ENCODE measurements at regions not wholly inside any gene's neighbourhood (a gene's known extent, or its start where the extent isn't known, plus 50 kb on each side); places are given as distances from the start of the nearest gene placed in this dataset.
"Not testable (repeated sequence)": the region's sequence is repeated elsewhere in the genome, so short reads cannot be mapped to it uniquely, and the experiment has no call there.

DNA sequence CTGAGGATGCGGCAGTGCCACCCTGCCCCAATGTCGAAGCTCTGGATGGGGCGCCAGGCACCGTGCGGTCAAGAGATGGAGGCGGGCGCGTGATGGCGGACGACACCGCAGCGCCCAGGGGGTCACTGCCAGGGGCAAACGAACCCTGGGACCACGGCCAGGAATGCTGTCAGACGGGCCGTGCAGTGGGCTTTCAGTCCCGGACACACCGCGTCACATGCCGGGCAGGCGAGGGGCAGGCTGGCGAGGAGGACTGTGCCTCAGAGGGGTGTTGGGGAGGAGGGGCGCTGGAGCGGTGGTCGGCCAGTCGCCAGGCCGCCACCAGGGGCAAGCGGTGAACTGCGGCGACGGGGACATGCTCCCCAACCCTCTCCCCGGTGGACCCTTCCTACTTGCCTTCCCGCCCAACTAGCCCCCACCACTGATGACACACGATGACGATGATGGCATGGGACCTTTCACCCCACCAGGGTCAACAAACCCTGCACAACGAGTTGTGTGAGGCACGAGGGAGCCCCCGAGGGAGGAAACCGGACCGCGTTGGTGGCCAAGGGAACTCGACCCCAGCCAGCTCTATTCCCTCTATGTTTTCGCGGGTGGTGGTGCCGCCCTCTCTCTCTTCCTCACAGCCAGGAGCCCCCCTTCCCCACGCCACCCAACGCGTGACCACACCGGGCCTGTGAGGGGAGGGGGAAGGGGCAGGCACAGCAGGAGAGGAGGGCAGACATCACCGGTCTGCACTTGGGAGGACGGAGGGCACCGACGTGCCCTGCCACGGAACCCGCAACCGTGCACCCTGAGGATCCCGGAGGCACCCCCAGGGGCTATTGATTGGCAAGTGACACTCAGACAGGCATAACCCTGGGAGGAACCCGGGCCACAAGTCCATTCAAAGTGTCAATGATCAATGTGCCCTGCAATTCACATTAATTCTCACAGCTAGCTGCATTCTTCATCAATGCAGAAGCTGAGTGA, 1960.9 kb upstream of the DEFB115 start:
- no peak for DNase-seq (ENCODE audit: low read depth)

DNA sequence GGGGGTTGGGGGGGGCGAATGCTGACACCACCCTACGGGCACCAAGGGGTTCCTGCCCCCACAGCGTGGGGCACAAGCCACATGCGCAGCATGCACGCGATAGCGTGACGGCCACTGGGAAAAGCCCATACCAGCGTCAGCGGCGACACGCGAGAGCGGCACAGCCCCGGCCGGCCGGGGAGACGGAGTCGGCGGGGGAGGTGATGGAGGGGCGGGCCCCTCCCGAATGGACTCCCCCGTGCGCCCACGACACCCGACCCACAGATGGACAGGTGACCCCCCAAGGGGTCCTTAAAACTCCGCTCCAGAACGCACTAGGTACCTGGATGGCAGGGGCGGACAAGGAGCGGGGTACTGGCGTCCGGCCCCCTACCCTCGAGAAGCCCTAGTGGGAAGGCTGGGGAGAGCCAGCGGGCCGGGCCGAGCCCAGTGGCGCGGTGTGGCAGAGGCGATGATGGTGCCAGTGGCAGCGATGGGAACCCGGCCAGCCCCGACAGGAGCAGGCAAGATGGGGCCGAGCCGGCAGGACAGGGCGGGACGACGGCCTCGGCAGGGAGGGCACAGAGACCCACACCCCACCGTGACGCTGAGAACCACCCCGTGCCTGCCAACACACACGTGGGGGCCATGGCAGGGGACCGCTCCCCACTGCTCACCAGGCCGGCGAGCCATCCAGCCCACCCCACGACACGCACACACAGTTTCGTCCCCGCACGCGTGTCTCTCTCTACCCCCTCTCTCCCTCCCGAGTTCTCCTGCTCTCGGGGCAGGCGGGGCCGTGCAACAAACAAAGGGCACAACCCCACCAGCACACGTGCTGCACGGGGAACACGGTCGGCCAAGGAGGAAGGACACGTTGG, 1959.8 kb upstream of the DEFB115 start:
- no peak for DNase-seq (ENCODE audit: low read depth)

DNA sequence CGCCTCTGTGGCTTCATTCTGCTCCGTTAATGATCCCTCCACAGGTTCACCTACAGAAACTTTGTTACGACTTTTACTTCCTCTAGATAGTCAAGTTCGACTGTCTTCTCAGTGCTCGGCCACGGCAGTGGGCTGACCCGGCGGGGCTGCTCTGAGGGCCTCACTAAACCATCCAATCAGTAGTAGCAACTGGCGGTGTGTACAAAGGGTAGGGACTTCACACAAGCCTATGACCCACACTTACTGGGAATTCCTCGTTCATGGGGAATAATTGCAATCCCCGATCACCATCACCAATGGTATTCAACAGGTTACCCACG, 1959.2 kb upstream of the DEFB115 start:
- DNase-seq (ENCODE audit: low read depth), result no peak

DNA sequence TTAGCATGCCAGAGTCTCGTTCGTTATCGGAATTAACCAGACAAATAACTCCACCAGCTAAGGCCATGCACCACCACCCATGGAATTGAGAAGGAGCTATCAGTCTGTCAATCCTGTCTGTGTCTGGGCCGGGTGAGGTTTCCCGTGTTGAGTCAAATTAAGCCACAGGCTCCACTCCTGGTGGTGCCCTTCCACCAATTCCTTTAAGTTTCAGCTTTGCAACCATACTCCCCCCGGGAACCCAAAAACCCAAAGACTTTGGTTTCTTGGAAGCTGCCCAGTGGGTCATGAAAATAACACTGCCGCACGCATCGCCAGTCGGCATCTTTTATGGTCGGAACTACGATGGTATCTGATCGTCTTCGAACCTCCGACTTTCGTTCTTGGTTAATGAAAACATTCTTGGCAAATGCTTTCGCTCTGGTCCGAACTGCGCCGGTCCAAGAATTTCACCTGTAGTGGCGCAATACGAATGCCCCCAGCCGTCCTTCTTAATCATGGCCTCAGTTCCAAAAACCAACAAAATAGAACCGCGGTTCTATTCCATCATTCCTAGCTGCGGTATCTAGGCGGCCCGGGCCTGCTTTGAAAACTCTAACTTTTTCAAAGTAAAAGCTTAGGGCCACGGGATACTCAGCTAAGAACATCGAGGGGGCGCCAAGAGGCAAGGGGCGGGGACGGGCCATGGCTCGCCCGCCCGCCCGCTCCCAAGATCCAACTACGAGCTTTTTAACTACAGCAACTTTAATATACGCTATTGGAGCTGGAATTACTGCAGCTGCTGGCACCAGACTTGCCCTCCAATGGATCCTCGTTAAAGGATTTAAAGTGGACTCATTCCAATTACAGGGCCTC, 1958.5 kb upstream of the DEFB115 start:
- DNase-seq (ENCODE audit: low read depth), result no peak

DNA sequence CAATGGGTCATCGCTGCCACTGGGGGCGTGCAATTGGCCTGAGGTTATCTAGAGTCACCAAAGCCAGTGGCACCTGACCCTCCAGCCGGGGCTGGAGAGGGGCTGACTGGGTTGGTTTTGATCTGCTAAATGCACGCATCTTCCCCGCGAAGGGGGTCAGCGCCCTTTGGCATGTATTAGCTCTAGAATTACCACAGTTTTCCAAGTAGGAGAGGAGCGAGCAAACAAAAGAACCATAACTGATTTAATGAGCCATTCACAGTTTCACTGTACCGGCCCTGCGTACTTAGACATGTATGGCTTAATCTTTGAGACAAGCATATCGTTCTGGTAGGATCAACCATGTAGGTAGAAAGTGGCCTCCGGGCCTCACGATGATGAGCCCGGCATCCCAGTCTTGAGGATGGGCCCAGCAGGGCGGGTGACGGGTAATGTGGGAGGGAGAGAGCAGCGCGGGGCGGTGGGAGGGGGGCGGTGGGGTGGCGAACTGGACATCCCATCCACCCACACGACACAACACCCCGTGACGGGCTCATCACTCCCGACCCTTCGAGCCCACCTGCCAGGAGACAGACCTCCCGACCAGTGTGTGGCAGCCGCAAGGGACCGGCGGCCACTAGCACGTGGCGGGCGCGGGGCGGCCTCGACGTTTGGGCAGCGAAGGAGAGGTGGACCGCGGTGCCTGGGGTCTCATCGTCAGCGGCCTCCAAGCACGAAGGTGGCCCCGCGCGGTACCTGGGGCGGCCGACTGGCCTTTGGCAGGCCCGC, 1957.5 kb upstream of the DEFB115 start:
- no peak for DNase-seq (ENCODE audit: low read depth)

DNA sequence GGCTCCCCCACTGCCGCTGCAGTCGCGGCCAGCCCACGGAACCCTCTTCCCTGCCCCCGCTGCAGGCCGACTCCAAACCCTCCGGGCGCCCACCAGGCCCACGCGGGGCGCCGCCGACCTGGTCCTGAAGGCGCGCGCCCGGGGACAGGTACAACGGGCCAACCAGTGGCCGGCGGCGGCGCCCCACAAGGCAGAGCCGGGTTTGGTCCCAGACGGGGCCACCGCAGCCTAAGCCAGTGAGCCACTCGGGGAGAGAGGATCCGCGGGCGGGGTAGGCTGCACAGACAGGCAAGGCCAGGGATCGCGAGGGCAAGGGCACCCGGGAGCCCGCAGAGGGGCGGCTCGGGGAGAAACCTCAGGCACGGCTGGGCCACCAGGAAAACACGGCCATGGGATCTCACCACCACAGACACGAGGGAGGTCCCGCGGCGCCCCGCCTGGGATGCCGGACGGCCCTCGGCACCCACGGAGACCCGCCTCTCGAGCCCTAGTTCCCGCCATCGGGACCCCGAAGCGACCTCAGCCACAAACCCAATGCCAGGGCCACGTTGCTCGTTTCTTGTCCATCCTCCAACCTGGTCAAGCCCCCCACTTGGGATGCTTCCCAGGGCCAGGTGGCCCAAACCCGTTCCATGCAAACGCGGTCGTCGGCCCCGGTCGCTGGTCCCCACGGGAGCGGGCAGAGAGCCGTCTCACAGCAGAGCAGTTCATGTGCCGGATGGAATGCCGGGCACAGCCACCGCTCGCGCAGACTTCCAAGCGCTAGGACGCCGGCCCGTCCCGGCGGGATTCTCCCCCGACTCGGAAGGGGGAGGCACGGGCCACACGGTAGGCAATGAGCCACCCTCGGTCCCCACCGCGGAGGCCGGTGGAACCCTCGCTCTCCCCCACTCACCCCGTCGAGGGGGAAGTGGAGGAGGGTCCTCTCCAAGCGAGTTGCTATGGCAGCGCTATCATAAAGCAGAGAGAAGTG, 1956.6 kb upstream of the DEFB115 start:
- no peak for DNase-seq (ENCODE audit: low read depth)

DNA sequence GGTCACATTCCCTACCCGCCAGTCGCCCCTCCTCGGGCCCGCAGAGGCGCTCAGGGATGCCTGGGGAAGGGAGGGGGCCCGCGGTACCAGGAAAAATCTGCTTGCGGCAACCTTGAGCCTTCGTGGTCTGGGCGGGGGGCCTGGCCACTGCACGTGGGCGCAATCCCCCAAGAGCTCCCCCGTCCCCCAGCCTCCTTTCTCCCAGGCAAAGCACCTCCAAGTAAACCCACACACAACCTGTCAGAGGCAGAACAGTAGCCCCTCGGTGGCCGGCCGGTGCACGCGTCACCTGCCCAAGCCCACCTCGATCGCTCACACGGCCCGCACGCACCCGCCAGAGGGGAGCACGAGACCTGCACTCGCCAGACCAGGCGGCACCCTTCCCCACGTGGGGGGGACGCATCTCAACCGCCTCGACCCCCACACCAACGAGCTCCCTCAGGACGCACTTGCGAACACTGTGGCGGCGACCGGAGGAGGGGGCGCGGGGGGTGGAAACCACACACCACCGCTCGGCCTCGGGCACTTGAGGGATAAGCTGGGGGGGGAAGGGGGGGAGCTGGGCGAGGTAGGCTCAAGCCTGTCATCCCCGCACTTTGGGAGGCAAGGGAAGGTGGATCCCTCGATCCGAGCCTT, 1955.7 kb upstream of the DEFB115 start:
- DNase-seq (ENCODE audit: low read depth), result no peak

DNA sequence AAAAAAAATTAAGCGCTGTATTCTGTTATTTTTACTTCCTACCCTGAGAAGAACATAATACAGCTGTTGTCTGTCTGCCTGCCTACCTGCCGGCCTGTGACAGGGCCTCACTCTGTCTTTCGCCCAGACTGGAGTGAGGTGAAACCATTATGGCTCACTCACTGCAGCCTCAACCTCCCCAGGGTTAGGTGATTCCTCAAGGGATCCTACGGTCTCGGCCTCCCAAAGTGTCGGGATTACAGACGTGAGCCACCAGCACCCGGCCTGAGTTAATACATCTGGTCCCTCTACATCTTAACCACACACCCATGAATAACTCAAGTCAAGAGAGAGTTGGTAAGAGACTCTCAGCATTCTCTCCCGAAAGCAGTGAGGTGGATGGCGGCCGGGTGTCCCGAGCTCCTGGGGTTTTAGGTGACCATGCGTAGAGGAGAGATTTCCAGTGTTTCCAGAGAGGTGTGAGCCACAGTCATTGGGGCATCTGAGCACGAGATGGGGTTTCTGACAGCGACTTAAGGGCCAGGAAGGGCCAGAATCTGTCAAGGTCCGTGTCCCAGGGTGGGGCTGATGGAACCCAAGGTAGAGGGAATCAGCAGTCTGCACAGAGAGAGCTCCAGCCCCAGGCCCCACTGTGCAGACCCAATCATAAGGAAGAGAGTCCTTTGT, 1954.4 kb upstream of the DEFB115 start:
- DNase-seq (ENCODE audit: low read depth), result no peak

DNA sequence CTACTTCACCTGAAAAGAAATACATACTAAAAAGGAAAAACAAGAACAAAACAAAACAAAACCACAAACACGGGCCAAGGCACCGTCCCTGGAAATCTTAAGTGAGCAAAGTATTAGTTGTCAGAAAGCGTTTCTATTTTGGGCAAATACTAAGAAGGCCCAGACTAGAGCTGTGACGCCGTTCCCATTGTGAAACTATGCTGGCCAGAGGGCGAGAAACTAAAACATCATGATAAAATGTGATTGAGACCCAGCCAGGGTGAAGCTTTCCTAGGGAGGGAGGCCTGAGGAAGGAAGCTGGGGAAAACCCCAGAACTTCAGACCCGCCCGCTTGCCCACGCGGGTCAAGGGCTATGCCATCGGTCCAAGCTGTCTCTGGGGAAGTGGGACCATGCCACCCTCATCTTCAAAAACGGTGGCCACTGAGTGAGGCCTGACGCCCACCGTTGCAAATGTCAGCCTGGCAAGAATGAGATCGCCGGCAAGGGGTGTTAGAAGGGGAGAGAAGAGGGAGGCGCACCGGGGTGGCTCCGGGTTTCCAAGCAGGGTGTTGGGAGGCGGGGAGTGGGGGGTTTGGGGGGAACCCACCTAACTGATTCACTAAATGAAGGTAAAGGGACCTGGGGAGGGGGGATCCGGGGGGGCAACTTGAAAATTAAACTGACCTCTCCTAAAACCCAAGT, 1950.9 kb upstream of the DEFB115 start:
- DNase-seq (ENCODE audit: low read depth), result no peak

DNA sequence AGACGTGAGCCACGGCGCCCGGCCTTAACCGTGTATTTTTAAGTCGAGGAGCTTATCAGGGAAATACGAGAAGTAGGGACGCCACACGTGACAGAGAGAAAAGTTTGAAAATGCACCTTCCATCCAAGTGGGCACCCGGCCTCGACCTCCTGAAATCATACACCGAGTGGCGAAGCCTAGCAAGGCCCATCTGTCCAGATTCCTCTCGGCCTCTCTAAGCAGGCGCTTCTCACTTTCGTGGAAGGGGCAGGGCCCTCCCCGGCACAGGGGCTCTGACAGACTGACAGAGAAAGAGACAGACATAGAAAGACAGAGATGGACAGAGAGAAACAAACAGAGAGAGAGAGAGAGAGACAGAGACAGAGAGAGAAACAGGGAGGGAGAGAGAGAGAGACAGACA, 1950.0 kb upstream of the DEFB115 start:
- not testable (repeated sequence) for DNase-seq (ENCODE audit: low read depth)

DNA sequence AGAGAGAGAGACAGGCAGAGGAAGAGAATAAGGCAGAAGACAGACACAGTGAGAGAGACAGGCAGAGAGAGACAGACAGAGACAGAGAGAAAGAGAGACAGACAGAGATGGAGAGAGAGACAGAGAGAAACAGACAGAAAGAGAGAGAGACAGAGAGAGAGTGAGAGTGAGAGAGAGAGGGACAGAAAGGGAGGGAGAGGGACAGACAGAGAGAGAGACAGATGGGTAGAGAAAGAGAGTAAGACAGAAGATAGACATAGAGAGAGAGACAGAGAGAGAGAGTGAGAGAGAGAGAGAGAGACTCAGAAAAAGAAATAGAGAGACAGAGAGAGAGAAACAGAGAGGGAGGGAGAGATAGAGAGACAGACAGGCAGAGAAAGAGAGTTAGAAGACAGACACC, 1948.5 kb upstream of the DEFB115 start:
- not testable (repeated sequence) for DNase-seq (ENCODE audit: low read depth)

DNA sequence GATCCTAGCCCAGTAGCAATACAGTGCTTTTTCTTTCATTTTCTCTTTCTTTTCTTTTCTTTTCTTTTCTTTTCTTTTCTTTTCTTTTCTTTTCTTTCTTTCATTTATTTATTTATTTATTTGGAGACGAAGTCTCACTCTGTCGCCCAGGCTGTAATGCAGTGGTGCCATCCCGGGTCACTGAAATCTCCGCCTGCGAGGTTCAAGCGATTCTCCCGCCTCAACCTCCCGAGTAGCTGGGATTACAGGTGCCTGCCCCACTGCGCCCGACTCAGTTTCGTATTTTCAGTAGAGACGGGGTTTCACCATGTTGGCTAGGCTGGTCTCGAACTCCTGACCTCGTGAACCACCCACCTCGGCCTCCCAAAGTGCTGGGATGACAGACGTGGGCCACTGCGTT, 1948.0 kb upstream of the DEFB115 start:
- not testable (repeated sequence) for DNase-seq (ENCODE audit: low read depth)

DNA sequence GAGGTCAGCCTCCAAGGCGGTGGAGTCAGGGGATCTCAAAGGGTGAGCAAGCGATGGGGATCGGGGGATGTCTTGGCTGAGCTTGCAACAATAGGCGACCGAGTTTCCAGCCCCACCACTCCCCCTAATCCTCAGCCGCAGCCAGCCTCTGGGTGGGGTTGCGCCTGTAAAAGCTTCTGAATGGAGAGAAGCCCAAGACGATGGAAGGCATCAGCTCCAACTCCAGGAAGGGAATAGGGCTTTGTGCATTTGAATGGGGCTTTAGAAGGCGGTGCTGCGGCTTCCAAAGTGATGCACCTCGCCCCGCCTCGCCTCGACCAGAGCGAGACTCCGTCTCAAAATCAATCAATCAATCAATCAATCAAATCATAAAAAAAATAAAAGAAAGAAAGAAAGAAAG, 1946.4 kb upstream of the DEFB115 start:
- not testable (repeated sequence) for DNase-seq (ENCODE audit: low read depth)

DNA sequence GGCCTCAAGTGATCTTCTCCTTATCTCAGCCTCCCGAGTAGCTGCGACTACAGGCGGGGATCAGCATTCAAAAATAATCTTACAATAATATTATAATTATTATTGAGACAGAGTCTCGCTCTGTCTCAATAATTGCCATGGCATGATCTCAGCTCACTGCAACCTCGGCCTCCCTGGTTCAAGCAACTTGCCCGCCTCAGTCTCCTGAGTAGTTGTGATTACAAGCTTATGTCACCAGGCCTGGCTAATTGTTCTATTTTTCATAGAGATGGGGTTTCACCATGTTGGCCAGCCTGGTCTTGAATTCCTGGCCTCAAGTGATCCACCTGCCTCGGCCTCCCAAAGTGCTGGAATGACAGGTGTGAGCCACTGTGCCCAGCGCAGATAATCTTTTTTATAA, 1944.8 kb upstream of the DEFB115 start:
- DNase-seq (ENCODE audit: low read depth), result not testable (repeated sequence)

DNA sequence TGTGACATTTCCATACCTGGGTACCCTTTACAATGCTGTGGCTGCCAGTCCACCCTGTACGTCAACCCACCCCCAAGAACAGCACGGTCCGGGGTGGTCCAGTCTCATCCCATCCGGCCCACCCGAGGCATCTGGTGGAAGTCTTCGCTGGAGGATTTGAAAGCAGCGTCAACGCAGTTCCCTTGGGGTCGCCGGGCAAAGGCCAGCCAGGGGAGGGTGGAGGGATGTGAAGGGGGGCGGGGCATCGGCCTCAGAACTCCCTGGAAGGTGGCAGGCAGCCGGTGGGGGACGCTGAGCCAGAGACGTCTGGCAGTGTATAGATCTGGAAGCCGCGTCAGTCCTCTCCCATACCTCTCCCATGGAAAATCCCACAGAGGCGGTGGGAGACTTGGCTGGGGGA, 1944.0 kb upstream of the DEFB115 start:
- DNase-seq (ENCODE audit: low read depth), result no peak

DNA sequence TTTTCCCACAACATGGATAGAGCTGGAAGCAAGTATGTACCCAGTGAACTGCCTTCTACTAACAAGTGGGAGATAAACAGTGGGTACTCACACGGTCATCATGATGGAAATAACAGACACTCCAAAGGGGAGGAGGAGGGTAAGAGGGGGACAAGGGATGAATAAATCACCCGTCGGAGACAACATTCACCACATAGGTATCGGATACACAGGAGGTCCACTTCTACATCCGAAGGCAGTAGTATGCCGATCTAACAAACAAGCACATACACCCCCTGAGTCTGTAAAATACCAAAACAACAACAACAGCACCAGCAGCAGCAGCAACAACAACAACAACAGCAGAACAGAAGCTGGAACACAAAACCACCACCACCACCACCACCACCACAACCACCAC, 1943.2 kb upstream of the DEFB115 start:
- no peak for DNase-seq (ENCODE audit: low read depth)

DNA sequence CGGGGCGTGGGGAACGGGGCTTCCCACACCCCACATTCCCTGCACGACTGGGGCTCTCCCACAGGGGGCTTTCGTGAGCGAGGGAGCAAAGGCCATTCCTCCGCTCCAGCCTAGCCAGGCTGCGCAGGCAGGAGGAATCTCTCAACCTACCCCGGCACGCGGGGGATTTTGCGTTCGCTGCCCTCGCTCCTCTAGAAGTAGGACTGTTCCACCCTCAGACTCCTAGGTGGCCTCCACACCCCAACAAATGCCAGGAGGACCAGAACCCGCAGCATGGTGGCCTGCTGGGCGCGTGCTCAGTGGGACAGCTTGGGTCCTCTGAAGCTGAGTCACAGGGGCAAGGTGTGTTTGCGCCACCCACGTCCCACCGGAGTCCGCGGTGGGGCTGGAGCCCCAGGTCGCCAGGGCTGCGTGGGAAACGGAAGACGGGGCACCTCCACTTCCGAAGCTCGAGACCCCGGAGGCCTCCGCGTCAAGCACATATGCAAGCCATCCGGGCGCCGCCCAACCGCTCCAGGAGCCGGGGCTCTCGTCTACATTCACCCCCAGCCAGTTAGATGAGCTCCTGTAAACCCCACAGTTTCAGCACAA, 1938.5 kb upstream of the DEFB115 start:
- DNase-seq (ENCODE audit: low read depth), result no peak

DNA sequence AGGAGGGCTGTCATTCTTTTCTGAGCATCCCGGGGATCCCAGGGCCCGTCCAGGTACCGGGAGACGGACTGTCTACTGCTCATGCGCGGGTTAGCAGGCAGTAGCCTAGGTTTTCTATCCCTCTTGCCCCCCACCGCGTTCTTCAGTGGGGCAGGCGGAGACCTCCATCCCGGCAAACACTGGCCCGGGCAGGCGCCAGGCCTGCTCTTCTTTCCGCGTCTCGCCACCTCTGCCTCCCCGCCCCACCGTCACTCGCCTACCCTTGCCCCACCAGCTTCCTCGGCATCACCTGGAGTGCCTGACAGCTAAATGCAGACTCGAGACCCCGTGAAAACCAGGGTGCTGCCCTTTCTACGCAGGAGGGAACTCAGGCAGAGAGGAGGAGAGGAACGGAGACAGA, 1937.7 kb upstream of the DEFB115 start:
- DNase-seq (ENCODE audit: low read depth), result no peak
